Mesenchymal stem cell (in vitro differentiated cells and primary cell): ENCODE measurements at regions not wholly inside any gene's neighbourhood (a gene's known extent, or its start where the extent isn't known, plus 50 kb on each side); places are given as distances from the start of the nearest gene placed in this dataset.

Experiments
- DNase-seq: peaks from one replicate; pipeline ENCODE4 v3.0.0-alpha.2; 2013
- H2AFZ ChIP-seq: one replicate; pipeline ENCODE4 v1.6.1; 2013; ENCODE audit warnings: low read depth, mild to moderate bottlenecking, control low read depth, inconsistent platforms, low read length, moderate library complexity
- H2AK5ac ChIP-seq: 2 replicates; pipeline ENCODE4 v1.6.1; 2013; ENCODE audit warnings: low read length, moderate library complexity, mild to moderate bottlenecking, inconsistent platforms; ENCODE audit not compliant: severe bottlenecking
- H2BK120ac ChIP-seq: one replicate; pipeline ENCODE4 v1.6.1; 2013; ENCODE audit warnings: low read depth, mild to moderate bottlenecking, inconsistent platforms, low read length, moderate library complexity
- H2BK12ac ChIP-seq, 2 experiments: one replicate each; pipeline ENCODE4 v1.6.1; 2013; ENCODE audit warnings: inconsistent platforms in 2 of 2, low read length in 2 of 2, mild to moderate bottlenecking in 2 of 2, moderate library complexity in 2 of 2, control low read depth in 1 of 2
- H2BK15ac ChIP-seq: one replicate; pipeline ENCODE4 v1.6.1; 2013; ENCODE audit warnings: mild to moderate bottlenecking, low read depth, inconsistent platforms; ENCODE audit not compliant: poor library complexity, severe bottlenecking
- H2BK5ac ChIP-seq: 2 replicates; pipeline ENCODE4 v1.6.1; 2013; ENCODE audit warnings: low read depth, mild to moderate bottlenecking, low read length, control low read depth, inconsistent platforms; ENCODE audit not compliant: poor library complexity, severe bottlenecking
- H3K14ac ChIP-seq, 2 experiments: one replicate each; pipeline ENCODE4 v1.6.1; 2013; ENCODE audit warnings: inconsistent platforms in 2 of 2, low read length in 2 of 2, control low read depth in 1 of 2, mild to moderate bottlenecking in 1 of 2, moderate library complexity in 1 of 2
- H3K18ac ChIP-seq, 2 experiments: one replicate each; pipeline ENCODE4 v1.6.1; 2013; ENCODE audit warnings: inconsistent platforms in 2 of 2, low read length in 2 of 2, control low read depth in 1 of 2, low read depth in 1 of 2, mild to moderate bottlenecking in 1 of 2
- H3K23ac ChIP-seq, 2 experiments: one replicate each; pipeline ENCODE4 v1.6.1; 2013; ENCODE audit warnings: inconsistent platforms in 2 of 2, low read length in 2 of 2, mild to moderate bottlenecking in 2 of 2, moderate library complexity in 2 of 2, control low read depth in 1 of 2
- H3K27ac ChIP-seq: 2 replicates; pipeline ENCODE4 v1.5.1; 2013; ENCODE audit warnings: mild to moderate bottlenecking, moderate library complexity, low read length, control low read depth, inconsistent platforms; ENCODE audit not compliant: poor library complexity, severe bottlenecking
- H3K27me3 ChIP-seq, 2 experiments: 2 replicates each; pipeline versions ENCODE4 v1.6.1 to v1.7.0; 2013; ENCODE audit warnings: low read length in 2 of 2, mild to moderate bottlenecking in 2 of 2, moderate library complexity in 2 of 2, control low read depth in 1 of 2, inconsistent platforms in 1 of 2; ENCODE audit not compliant: control insufficient read depth in 1 of 2, insufficient read depth in 1 of 2
- H3K36me3 ChIP-seq, 2 experiments: 2 replicates each; pipeline versions ENCODE4 v1.6.1 to v1.7.0; 2013; ENCODE audit warnings: low read length in 2 of 2, control low read depth in 1 of 2, inconsistent platforms in 1 of 2, low read depth in 1 of 2, mild to moderate bottlenecking in 1 of 2; ENCODE audit not compliant: insufficient read depth in 2 of 2, control insufficient read depth in 1 of 2
- H3K4ac ChIP-seq, 2 experiments: one replicate each; pipeline ENCODE4 v1.6.1; 2013; ENCODE audit warnings: inconsistent platforms in 2 of 2, low read length in 2 of 2, mild to moderate bottlenecking in 2 of 2, moderate library complexity in 2 of 2, control low read depth in 1 of 2, low read depth in 1 of 2
- H3K4me1 ChIP-seq: 2 replicates; pipeline ENCODE4 v1.6.1; 2013; ENCODE audit warnings: low read depth, low read length, control low read depth; ENCODE audit not compliant: control insufficient read depth, insufficient read depth
- H3K4me2 ChIP-seq: 2 replicates; pipeline ENCODE4 v1.6.1; 2013; ENCODE audit warnings: low read length, mild to moderate bottlenecking, inconsistent platforms; ENCODE audit not compliant: poor library complexity, severe bottlenecking
- H3K4me3 ChIP-seq, 2 experiments: 2 replicates each; pipeline versions ENCODE4 v1.5.1 to v1.7.0; 2013; ENCODE audit warnings: low read length in 2 of 2, mild to moderate bottlenecking in 2 of 2, control low read depth in 1 of 2, low read depth in 1 of 2; ENCODE audit not compliant: insufficient read depth in 1 of 2
- H3K79me1 ChIP-seq: replicated peaks from 2 replicates; pipeline ENCODE4 v1.6.1; 2013; ENCODE audit warnings: mild to moderate bottlenecking, control low read depth, low read length, inconsistent platforms; ENCODE audit not compliant: poor library complexity, severe bottlenecking
- H3K9ac ChIP-seq: 2 replicates; pipeline ENCODE4 v1.7.0; 2013; ENCODE audit warnings: mild to moderate bottlenecking, low read length, moderate library complexity
- H3K9me3 ChIP-seq: 2 replicates; pipeline ENCODE4 v1.7.0; 2013; ENCODE audit warnings: mild to moderate bottlenecking, low read length; ENCODE audit not compliant: control insufficient read depth
- H4K8ac ChIP-seq: one replicate; pipeline ENCODE4 v1.6.1; 2013; ENCODE audit warnings: inconsistent platforms, mild to moderate bottlenecking, low read length, moderate library complexity
- H4K91ac ChIP-seq: one replicate; pipeline ENCODE4 v1.6.1; 2013; ENCODE audit warnings: mild to moderate bottlenecking, low read length, inconsistent platforms
- WGBS: methylation state at CpG from one replicate; pipeline ENCODE4 v1.1.7; 2013; ENCODE audit warnings: mixed read lengths; 5-methylcytosine and 5-hydroxymethylcytosine counted together

GRCh38 chr5:123873846-123874245, 361.9 kb downstream of the CSNK1G3 start:
- Histone ChIP-seq H3K4me1 (peaks cover 2% of the 10 kb centered on the region), H3K27ac (no peak overlapping the region), H4K91ac (no peak overlapping the region), H3K9me3 (no peaks in the 10 kb centered on the region), H3K4ac (no peak overlapping the region), H2BK5ac (no peak overlapping the region), H2BK120ac (no peak overlapping the region), H3K18ac (no peak overlapping the region), H3K36me3 (no peaks in the 10 kb centered on the region), H3K4me2 (no peak overlapping the region), H3K14ac (no peak overlapping the region), H2AFZ (no peak overlapping the region), H2AK5ac (no peak overlapping the region), H4K8ac (no peak overlapping the region), H2BK15ac (no peak overlapping the region), H3K4me3 (no peak overlapping the region), H3K27me3 (no peaks in the 10 kb centered on the region), H2BK12ac (no peak overlapping the region), H3K23ac (no peak overlapping the region), H3K79me1 (no peaks in the 10 kb centered on the region), H3K9ac (no peak overlapping the region)
- no CpG with 5 or more reads among the region's 2 CpGs for WGBS
- DNase-seq, result no peak

GRCh38 chr5:123871373-123871772, 359.4 kb downstream of the CSNK1G3 start:
- H3K4me2 ChIP-seq, result no peak overlapping the region
- H3K18ac ChIP-seq, result no peak overlapping the region
- peak overlapping the region; percentile 40 for H2BK15ac ChIP-seq
- no peak overlapping the region for H3K27ac ChIP-seq
- DNase-seq, result no peak
- no peak overlapping the region for H2BK5ac ChIP-seq
- peaks cover 2% of the 10 kb centered on the region for H3K4me1 ChIP-seq
- peak overlapping the region in 1 of 2 experiments; percentile 5 for H2BK12ac ChIP-seq
- H4K8ac ChIP-seq, result no peak overlapping the region
- no peak overlapping the region for H3K4ac ChIP-seq
- no peak overlapping the region for H3K9ac ChIP-seq
- WGBS, result 90% methylated on average over 1 of the region's 1 CpG
- no peaks in the 10 kb centered on the region for H3K27me3 ChIP-seq
- H4K91ac ChIP-seq, result peak overlapping the region; percentile 15
- no peak overlapping the region for H3K14ac ChIP-seq
- H2BK120ac ChIP-seq, result no peak overlapping the region
- H3K23ac ChIP-seq, result no peak overlapping the region
- no peaks in the 10 kb centered on the region for H3K36me3 ChIP-seq
- no peaks in the 10 kb centered on the region for H3K79me1 ChIP-seq
- no peak overlapping the region for H3K4me3 ChIP-seq
- no peak overlapping the region for H2AFZ ChIP-seq
- no peak overlapping the region for H2AK5ac ChIP-seq
- no peaks in the 10 kb centered on the region for H3K9me3 ChIP-seq

- no peak overlapping the region for H4K91ac ChIP-seq
Observed at GRCh38 chr5:123868881-123869280, 356.9 kb downstream of the CSNK1G3 start.

GRCh38 chr5:123868267-123868666, 356.3 kb downstream of the CSNK1G3 start:
- Histone ChIP-seq H3K4me3 (no peak overlapping the region), H3K9me3 (no peaks in the 10 kb centered on the region), H3K79me1 (no peaks in the 10 kb centered on the region), H3K23ac (no peak overlapping the region), H3K36me3 (no peaks in the 10 kb centered on the region), H3K4me2 (no peak overlapping the region), H2BK5ac (no peak overlapping the region), H3K9ac (no peak overlapping the region), H4K91ac (no peak overlapping the region), H3K18ac (no peak overlapping the region), H2BK12ac (no peak overlapping the region), H2BK15ac (no peak overlapping the region), H3K4ac (no peak overlapping the region), H2AFZ (no peak overlapping the region), H2BK120ac (no peak overlapping the region), H3K27ac (no peak overlapping the region), H4K8ac (no peak overlapping the region), H2AK5ac (no peak overlapping the region), H3K14ac (no peak overlapping the region), H3K4me1 (no peaks in the 10 kb centered on the region), H3K27me3 (no peaks in the 10 kb centered on the region)
- DNase-seq, result peak; percentile 62

More at GRCh38 chr5:123868881-123869280, 356.9 kb downstream of the CSNK1G3 start:
- Histone ChIP-seq H3K4me2 (no peak overlapping the region), H3K9ac (no peak overlapping the region), H3K27ac (no peak overlapping the region), H3K4ac (no peak overlapping the region), H2BK5ac (no peak overlapping the region), H2BK15ac (no peak overlapping the region), H3K36me3 (no peaks in the 10 kb centered on the region), H4K8ac (no peak overlapping the region), H3K27me3 (no peaks in the 10 kb centered on the region), H3K23ac (no peak overlapping the region), H3K9me3 (no peaks in the 10 kb centered on the region), H3K18ac (no peak overlapping the region), H3K14ac (no peak overlapping the region), H3K79me1 (no peaks in the 10 kb centered on the region), H2AK5ac (no peak overlapping the region), H3K4me1 (no peaks in the 10 kb centered on the region), H2AFZ (no peak overlapping the region), H3K4me3 (no peak overlapping the region), H2BK12ac (no peak overlapping the region), H2BK120ac (no peak overlapping the region)
- WGBS, result 100% methylated on average over 1 of the region's 4 CpGs
- DNase-seq, result no peak
